HG03135 (cell line): ENCODE measurements at regions not wholly inside any gene's neighbourhood (a gene's known extent, or its start where the extent isn't known, plus 50 kb on each side); places are given as distances from the start of the nearest gene placed in this dataset.
"Not testable (repeated sequence)": the region's sequence is repeated elsewhere in the genome, so short reads cannot be mapped to it uniquely, and the experiment has no call there.

ENCODE experiments used
- ATAC-seq: cut with Tn5 transposase; IDR thresholded peaks from one replicate; pipeline ENCODE4 v1.9.1; 2021; ENCODE audit warnings: mild to moderate bottlenecking, moderate library complexity; ENCODE audit not compliant: unreplicated experiment

GRCh38 chr18:35868915-35869314 lies 103.6 kb upstream of the RMP24 start:
- ATAC-seq: no peak

- no peak for ATAC-seq
Measured at GRCh38 chr18:35871337-35871736, 101.1 kb upstream of the RMP24 start.

DNA sequence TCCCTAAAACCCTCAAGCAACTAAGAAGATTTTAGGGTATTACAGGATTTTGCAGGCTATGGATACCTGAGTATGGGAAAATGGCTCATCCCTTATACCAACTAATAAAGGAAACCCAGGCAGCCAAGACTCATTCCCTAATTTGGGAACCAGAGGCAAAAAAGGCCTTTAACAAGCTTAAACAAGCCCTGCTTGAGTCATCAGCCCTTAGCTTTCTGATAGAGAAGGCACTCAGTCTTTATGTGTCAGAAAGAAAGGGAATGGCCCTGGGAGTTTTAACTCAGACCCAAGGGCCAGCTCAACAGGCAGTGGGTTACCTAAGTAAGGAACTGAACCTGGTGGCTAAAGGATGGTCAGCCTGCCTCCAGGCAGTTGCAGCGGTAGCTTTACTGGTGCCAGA lies 96.9 kb upstream of the RMP24 start:
- ATAC-seq: no peak

GRCh38 chr18:35876243-35876642 lies 96.2 kb upstream of the RMP24 start:
- no peak for ATAC-seq

DNA sequence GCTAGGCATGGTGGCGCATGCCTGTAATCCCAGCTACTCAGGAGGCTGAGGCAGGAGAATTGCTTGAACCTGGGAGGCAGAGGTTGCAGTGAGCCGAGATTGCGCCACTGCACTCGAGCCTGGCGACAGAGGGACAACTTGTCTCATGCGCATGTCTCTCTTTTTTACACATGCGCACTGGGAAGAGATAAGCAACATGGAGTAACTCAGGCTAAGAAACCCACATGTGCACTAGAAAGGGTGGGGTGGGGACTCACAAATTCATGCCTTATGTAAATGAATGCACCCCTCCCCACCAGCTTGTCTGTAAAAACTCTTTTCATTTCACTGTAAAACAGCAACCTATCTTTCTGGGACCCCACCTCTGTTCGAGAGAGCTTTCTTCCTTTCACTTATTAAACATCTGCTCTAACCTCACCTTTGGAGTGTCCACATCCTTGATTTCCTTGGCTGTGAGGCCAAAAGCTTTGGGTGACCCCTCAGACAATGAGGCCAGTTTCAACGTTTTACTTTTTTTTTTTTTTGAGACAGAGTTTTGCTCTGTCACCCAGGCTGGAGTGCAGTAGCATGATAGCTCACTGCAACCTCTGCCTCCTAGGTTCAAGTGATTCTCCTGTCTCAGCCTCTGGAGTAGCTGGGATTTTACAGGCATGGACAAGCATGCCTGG lies 91.6 kb upstream of the RMP24 start:
- no peak for ATAC-seq

DNA sequence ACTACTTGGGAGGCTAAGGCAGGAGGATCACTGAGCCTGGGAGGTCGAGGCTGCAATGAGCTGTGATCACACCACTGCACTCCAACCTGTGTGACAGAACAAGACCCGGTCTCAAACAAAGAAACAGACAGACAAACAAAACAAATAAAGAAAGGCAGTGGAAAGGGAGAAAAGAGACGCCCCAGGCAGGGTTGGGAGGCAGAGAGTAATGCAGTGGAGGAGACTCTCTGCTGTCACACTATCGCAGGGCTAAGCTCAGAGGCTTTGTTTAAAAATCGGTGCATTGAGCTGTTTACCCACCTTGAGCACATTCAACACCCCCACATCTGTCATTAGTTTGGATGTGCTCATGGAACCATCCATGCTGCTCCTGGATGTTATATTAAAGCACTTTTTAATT lies 84.2 kb upstream of the RMP24 start:
- ATAC-seq: no peak

- ATAC-seq: no peak
Measured at GRCh38 chr18:35889677-35890076, 82.8 kb upstream of the RMP24 start.

DNA sequence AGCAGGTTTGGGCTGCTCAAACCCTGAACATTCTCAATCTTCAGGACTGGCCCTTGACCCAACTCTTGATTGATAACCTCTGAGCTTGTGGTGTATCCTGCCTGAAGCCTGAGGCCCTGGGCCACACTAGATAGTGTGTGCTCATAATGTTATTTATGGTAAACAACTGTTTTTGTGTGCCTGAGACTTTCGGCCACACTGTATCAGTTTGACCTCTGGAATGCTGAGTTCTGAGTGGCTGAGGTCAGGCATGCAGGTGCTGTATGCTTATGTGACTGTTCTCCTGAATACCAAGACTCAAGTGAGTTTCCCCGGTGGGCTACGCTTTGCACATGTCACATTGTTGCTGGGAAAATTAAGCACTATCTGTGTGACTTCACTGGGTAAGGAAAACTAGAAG lies 82.2 kb upstream of the RMP24 start:
- no peak for ATAC-seq

GRCh38 chr18:35892118-35892517 lies 80.4 kb upstream of the RMP24 start:
- no peak for ATAC-seq

DNA sequence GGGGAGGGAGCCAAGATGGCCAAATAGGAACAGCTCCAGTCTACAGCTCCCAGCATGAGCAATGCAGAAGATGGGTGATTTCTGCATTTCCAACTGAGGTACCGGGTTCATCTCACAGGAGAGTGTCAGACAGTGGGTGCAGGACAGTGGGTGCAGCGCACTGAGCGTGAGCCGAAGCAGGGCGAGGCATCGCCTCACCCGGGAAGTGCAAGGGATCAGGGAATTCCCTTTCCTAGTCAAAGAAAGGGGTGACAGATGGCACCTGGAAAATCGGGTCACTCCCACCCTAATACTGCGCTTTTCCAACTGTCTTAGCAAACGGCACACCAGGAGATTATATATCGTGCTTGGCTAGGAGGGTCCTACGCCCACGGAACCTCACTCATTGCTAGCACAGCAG lies 75.0 kb upstream of the RMP24 start:
- ATAC-seq: not testable (repeated sequence)

DNA sequence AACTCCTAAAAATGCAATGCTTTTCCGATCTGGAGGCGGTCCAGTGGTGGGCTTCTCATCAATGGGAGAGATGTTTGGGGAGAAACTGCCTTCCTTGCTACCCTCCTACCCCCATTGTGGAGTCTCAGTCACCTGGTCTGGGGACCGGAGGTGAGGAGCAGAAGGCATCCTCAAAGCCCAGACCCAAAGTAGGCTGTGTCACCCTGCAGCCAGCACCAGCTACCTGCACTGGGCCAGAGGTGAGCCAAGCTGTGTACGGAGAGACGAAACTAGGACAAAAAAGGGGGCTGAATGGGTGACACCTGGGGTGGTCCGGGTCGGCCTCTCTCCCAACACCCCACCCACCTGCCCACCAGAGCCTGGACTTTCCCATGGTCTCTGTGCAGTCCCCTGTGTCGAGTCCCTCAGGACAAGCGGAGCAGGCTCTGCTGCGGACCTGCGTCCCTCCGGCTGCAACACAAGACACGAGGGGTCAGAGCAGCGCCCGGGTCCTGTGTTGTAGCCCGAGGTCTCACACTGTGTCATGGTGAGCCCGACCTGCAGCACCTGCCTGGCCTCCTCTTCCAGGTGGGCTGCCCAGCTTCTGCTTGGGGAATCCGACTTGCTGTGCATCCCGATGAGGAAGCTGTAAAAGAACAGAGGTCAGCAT lies 68.0 kb upstream of the RMP24 start:
- no peak for ATAC-seq

DNA sequence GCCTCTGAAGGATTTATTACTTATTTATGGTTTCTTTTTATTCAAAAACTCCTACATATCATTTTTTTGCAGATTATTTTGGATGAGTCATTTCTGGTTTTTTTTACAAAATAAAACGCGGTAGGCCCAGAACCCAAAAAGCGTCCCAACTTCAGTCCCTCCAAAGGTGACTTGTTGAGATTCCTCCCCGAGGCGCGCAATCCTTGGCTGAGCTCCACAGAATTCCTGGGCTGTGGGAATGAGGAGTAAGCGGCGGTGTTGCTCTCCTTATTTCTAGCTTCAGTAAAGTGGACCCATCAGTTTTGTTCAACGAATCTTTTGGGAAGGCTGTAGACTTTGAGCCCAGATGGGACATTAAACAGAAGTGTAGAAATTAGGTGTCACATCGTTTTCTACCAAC lies 67.0 kb upstream of the RMP24 start:
- no peak for ATAC-seq

- not testable (repeated sequence) for ATAC-seq
Measured at GRCh38 chr18:35906291-35906690, 66.2 kb upstream of the RMP24 start.

- ATAC-seq: no peak
Measured at GRCh38 chr18:35910327-35910726, 62.2 kb upstream of the RMP24 start.

DNA sequence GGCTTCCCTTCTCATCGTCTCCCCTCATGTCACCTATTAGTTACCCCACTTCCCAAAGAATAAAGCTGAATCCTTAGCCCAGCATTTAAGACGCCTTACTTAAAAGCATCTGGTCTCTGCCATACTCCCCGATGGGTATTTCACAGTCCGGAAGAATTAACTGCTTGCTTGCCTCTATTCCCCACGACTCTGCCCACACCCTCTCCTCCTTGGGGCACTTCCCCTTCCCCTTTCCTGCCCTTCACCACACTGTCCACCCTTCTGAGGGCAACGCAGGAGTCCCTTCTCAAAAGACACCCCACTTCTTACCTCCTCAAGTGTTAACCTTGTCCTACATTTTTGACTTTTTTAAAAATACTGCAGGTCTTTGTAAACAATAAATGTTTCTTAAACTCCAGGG lies 60.1 kb upstream of the RMP24 start:
- no peak for ATAC-seq

DNA sequence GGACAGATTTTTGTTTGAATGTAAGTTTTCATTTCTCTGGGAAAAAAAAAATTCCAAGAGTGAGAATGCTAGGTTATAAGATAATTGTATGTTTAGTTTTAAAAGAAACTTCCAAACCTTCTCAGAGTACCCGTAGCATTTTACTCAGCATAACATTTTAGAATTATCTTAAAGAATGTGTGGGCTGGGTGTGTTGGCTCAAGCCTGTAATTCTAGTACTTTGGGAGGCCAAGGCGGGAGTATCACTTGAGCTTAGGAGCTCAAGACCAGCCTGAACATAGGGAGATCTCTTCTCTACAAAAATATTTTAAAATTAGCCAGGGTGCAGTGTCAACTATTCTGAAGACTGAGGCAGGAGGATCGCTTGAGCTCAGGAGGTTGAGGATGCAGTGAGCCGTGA lies 57.4 kb upstream of the RMP24 start:
- ATAC-seq: no peak

DNA sequence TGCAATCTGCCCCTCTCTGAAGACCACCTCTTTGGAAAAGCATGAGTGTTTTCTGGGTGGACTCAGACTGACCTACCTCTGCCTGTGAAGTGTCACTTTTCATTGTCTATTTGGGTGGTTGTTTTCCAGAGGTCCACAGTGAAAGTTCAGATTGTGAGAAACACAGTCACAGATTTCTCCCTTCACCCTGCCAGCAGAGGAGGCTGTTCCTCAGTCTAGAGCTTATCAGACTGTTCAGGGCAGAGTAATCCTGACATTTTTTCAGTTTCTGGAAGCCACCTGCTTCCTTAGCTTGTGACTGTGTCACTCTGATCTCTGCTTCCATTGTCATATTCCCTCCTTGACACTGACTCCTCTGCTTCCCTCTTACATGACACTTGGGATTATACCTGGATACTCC lies 55.4 kb upstream of the RMP24 start:
- no peak for ATAC-seq

GRCh38 chr18:35918564-35918963 lies 53.9 kb upstream of the RMP24 start:
- ATAC-seq: no peak

GRCh38 chr18:35919179-35919578 lies 53.3 kb upstream of the RMP24 start:
- no peak for ATAC-seq

DNA sequence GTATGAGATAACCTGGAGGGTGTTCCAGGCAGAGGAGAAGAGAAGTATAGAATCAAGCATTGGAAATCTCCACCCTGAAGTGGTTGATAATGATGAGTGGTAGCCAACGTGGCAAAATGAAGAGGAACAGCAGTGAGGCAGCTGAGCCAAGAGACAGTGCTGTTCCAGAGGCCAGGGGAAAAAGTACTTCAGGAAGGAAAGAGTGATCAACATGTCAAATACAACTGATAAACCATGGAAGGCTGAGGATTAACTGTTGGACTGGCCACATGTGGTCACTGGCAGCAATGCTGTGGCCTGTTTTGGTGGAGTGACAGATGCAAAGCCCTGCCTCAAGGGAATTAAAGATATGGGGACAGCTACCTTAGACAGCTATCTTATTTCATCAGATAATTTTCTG lies 51.9 kb upstream of the RMP24 start:
- ATAC-seq: no peak
